ENCODE measurements at regions not wholly inside any gene's neighbourhood (a gene's known extent, or its start where the extent isn't known, plus 50 kb on each side); places are given as distances from the start of the nearest gene placed in this dataset.

DNA sequence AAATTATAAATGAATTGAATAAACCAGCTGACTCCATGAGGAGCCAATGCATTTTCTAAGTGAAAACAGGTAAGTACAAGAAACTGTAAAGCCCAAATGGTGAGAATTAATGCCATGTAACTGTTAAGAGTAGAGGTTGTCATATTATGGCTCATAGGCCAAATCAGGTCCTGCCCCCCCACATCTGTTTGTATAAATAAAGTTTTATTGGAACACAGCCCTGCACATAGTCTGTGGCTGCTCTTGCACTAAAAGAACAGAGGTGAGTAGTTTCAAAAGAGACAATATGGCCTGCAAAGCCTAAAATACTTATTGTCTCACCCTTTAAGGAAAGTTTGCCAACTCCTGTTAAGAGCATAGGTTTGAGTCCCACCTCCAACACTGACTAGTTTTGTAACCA lies 140.5 kb upstream of the SRRM4 start:
- no peak for TF ChIP-seq CTCF (conservative IDR thresholded peaks at IDR 0.05 in 1 of 2, IDR thresholded peaks at IDR 0.05 in 1 of 2; ENCODE audit: low read depth in 1 of 2, low read length in 2 of 2)
- TF ChIP-seq EZH2 (IDR thresholded peaks at IDR 0.05; ENCODE audit: low read length, missing control alignments) = no peak
